ENCODE measurements at regions not wholly inside any gene's neighbourhood (a gene's known extent, or its start where the extent isn't known, plus 50 kb on each side); places are given as distances from the start of the nearest gene placed in this dataset.

DNA sequence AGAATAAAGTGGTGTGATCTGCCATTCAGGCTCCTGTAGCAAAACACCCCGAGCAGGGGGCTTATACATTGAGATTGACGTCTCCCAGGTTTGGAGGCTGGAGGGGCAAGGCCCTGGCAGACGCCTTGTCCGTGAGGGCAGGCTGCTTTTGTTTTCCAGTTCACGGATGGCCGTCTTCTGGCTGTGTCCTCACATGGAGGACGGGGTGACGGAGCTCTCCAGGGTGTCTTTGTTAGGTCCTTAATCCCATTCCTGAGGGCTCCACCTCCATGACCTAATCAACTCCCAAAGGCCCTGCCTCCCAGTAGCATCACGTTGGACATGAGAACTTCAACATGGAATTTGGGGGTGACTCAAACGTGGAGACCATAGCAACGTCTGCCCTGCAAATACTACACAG, 147.7 kb downstream of the KIF26A start:
- POLR2A ChIA-PET (ENCODE audit: unreplicated experiment): no interaction called here
- H3K36me3 ChIP-seq (ENCODE audit: low read depth): no peaks in the 10 kb centered on the region
- H4K20me1 ChIP-seq (ENCODE audit: insufficient read depth): no peaks in the 10 kb centered on the region; the same call in 1 of the 2 replicates
- no peak overlapping the region for H2AFZ ChIP-seq
- CTCF ChIA-PET: no interaction called here
- peaks cover 74% of the 10 kb centered on the region for H3K27me3 ChIP-seq (ENCODE audit: insufficient read depth, low read depth)
- no peaks in the 10 kb centered on the region for H3K9me3 ChIP-seq (ENCODE audit: insufficient read depth, low read depth)
- H3K4me1 ChIP-seq (replicated peaks; ENCODE audit: insufficient read depth): no peaks in the 10 kb centered on the region
- no peaks in the 10 kb centered on the region for H3K79me2 ChIP-seq (ENCODE audit: low read depth)
- TF ChIP-seq CTCF (conservative IDR thresholded peaks at IDR 0.05) (no peak), EZH2 (IDR thresholded peaks at IDR 0.05; ENCODE audit: low read depth) (no peak)
- no peak overlapping the region for H3K27ac ChIP-seq
- no peak overlapping the region for H3K4me2 ChIP-seq
- no peaks in the 10 kb centered on the region for H3K9me2 ChIP-seq (ENCODE audit: insufficient read depth)
- H3K4me3 ChIP-seq: no peak overlapping the region
- DNase-seq: no peak
- no TSS peak for BruUV-seq (replicated peaks)
- intact Hi-C loops (cut with micrococcal nuclease; ENCODE audit: unreplicated experiment): no loop called here
- peaks cover 10% of the 10 kb centered on the region; the same call in 1 of the 2 replicates for H3F3A ChIP-seq (ENCODE audit: insufficient read depth, low read depth)

DNA sequence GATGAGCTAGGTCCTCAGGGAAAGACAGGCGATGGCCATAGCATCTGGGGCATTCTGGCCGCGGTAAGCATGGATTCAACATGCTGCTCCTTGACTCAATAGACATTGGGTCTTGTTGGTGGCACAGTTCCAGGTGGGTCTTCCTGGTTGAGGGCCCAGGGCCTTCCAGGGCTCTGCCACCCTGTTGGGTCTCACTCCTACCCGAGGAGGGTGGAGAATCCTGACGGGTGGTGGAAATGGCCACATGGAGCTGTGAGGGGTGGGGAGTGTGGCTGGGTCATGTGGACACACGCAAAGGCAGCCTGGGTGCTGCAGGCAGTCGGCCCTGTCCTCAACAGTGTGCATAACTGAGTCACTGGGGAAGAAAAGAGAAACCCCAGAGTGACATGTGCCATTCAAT, 148.1 kb downstream of the KIF26A start:
- H4K20me1 ChIP-seq (ENCODE audit: insufficient read depth): no peaks in the 10 kb centered on the region; the same call in 1 of the 2 replicates
- BruUV-seq (replicated peaks): no TSS peak
- intact Hi-C loops (cut with micrococcal nuclease; ENCODE audit: unreplicated experiment): no loop called here
- no peak overlapping the region for H3K4me3 ChIP-seq
- no peaks in the 10 kb centered on the region for H3K36me3 ChIP-seq (ENCODE audit: low read depth)
- ChIA-PET POLR2A (ENCODE audit: unreplicated experiment) (no interaction called here), CTCF (no interaction called here)
- DNase-seq: no peak
- no peaks in the 10 kb centered on the region for H3K79me2 ChIP-seq (ENCODE audit: low read depth)
- TF ChIP-seq EZH2 (IDR thresholded peaks at IDR 0.05; ENCODE audit: low read depth) (no peak), CTCF (conservative IDR thresholded peaks at IDR 0.05) (no peak)
- H3K9me2 ChIP-seq (ENCODE audit: insufficient read depth): no peaks in the 10 kb centered on the region
- no peaks in the 10 kb centered on the region for H3K9me3 ChIP-seq (ENCODE audit: insufficient read depth, low read depth)
- no peaks in the 10 kb centered on the region for H3K4me1 ChIP-seq (replicated peaks; ENCODE audit: insufficient read depth)
- H3K27ac ChIP-seq: no peak overlapping the region
- no peak overlapping the region for H3K4me2 ChIP-seq
- no peak overlapping the region for H2AFZ ChIP-seq
- peaks cover 10% of the 10 kb centered on the region; the same call in 1 of the 2 replicates for H3F3A ChIP-seq (ENCODE audit: insufficient read depth, low read depth)
- peaks cover 74% of the 10 kb centered on the region for H3K27me3 ChIP-seq (ENCODE audit: insufficient read depth, low read depth)

DNA sequence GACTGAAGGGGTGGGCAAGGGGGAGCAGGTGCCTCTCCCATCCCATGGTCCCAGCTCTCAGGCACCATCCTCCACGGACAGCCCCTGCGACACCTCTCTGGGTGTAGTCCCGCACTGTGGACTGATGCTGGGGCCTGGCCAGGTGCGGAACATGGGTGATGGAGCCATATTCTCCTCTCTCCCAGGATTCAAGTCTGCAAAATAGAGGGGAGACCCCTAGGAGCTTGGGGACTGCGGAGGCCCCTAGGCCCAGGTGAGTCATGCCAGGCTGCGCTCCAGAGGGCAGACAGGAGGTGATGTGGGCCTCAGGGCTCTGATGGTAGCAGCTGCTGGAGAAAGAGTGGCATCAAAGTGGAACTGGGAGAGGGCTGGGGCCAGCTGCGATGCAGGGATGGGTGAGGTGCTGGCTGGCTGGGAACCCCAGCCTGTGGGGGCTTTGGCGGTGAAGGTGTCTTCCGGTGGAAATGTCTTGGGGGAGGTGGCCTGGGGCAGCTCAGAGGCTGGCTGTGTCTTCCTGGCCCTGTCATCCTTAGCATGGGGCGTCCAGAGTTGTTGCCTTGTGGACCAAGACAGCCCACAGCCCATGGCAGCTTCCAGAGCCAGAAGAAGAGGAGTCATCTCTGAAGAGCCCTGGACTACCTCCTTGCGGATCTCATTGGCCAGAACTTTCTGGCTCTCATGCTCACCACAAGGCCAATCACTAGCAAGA, 149.1 kb downstream of the KIF26A start:
- Histone ChIP-seq H3K27ac (no peak overlapping the region), H3F3A (ENCODE audit: insufficient read depth, low read depth) (peaks cover 10% of the 10 kb centered on the region; the same call in 1 of the 2 replicates), H3K4me1 (replicated peaks; ENCODE audit: insufficient read depth) (no peaks in the 10 kb centered on the region), H3K36me3 (ENCODE audit: low read depth) (no peaks in the 10 kb centered on the region), H3K4me2 (no peak overlapping the region), H2AFZ (no peak overlapping the region), H4K20me1 (ENCODE audit: insufficient read depth) (no peaks in the 10 kb centered on the region; the same call in 1 of the 2 replicates), H3K9me2 (ENCODE audit: insufficient read depth) (no peaks in the 10 kb centered on the region), H3K79me2 (ENCODE audit: low read depth) (no peaks in the 10 kb centered on the region), H3K27me3 (ENCODE audit: insufficient read depth, low read depth) (peaks cover 71% of the 10 kb centered on the region), H3K4me3 (no peak overlapping the region), H3K9me3 (ENCODE audit: insufficient read depth, low read depth) (no peaks in the 10 kb centered on the region)
- no peak for TF ChIP-seq EZH2 (IDR thresholded peaks at IDR 0.05; ENCODE audit: low read depth)
- TF ChIP-seq CTCF (conservative IDR thresholded peaks at IDR 0.05): no peak
- ChIA-PET POLR2A (ENCODE audit: unreplicated experiment) (no interaction called here), CTCF (no interaction called here)
- intact Hi-C loops (cut with micrococcal nuclease; ENCODE audit: unreplicated experiment): no loop called here
- no TSS peak for BruUV-seq (replicated peaks)
- no peak for DNase-seq
